ENCODE measurements at regions not wholly inside any gene's neighbourhood (a gene's known extent, or its start where the extent isn't known, plus 50 kb on each side); places are given as distances from the start of the nearest gene placed in this dataset.
"Not testable (repeated sequence)": the region's sequence is repeated elsewhere in the genome, so short reads cannot be mapped to it uniquely, and the experiment has no call there.

GRCh38 chr3:75590382-75590781 lies 73.7 kb upstream of the FRG2C start:
- DNase-seq (ENCODE audit: low spot score), result not testable (repeated sequence)

- DNase-seq (ENCODE audit: low spot score), result not testable (repeated sequence)
Measured at GRCh38 chr3:75604286-75604934, 59.7 kb upstream of the FRG2C start.

DNA sequence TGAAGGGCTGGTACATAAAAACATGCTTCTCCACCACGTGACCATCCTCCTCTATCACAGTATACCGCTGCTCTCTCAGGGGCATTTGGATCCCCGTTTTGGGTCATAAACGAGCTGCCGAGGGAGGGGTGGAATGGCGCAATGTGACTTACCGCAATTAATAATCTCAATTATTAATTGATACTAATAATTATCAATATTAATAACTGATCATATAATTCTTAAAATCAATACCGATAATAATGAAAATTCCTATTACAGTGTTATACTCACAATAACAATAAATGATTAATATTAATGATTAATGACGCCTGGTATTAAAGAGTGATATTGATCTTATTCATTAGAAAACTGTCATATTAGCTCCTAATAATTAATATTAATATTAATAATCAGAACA lies 56.1 kb upstream of the FRG2C start:
- DNase-seq (ENCODE audit: low spot score), result not testable (repeated sequence)

GRCh38 chr3:75609598-75609997 lies 54.5 kb upstream of the FRG2C start:
- DNase-seq (ENCODE audit: low spot score), result not testable (repeated sequence)

DNA sequence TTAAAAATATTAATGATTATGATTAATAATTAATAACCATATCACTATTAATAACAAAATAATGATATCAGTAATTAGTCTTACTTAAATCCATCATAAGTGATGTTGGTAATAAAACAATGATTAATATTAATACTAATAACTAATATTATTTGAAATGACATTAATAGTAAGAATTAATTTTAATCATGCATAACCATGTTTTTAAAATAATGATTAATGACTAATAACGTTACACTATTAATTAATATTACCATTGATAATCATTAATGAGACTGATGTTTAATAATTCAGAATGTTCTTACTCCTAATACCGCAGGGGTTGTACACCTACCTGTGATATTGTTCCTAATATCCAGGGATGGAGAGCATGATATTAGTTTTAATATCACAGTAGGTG lies 53.4 kb upstream of the FRG2C start:
- DNase-seq (ENCODE audit: low spot score), result no peak

DNA sequence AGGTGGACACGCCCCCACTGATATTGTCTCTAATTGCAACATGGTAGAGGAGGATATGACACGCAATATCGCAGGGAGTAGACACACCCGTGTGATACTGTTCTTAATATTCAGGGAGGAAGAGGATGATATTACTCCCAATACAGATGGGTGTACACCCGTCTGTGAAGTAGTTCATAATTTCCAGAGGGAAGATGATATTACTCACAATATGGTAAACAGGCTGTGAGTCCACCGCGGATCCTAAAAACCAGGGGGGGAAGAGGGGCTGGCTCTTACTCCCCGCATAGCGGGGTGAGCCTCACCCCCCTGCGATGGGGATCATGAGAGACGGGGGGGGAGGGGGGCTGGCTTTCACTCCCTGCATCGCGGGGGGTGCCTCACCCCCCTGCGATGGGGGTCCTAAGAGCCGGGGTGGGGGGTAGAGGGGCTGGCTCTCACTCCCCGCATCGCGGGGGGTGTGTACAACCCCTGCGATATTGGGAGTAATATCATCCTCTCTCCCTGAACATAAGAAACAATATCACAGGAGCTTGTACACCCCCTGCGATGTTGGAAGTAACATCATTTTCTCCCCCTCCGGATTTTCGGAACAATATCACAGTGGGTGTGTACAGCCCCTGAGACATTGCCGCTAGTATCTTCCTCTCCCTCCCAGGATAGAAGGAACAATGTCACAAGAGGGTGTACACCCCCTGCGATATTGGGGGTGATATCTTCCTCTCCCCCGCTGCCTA lies 52.2 kb upstream of the FRG2C start:
- not testable (repeated sequence) for DNase-seq (ENCODE audit: low spot score)
